Smooth muscle cell (in vitro differentiated cells): ENCODE measurements at regions not wholly inside any gene's neighbourhood (a gene's known extent, or its start where the extent isn't known, plus 50 kb on each side); places are given as distances from the start of the nearest gene placed in this dataset.

Experiments
- DNase-seq: peaks from one replicate; lab custom pipeline; 2025; ENCODE audit not compliant: unreplicated experiment; lab: John Stamatoyannopoulos, UW
- H2AFZ ChIP-seq: fragments of 200-600 bp; sonication (generic); 2 replicates; pipeline ENCODE4 v1.6.0; 2016; ENCODE audit warnings: antibody characterized with exemption, low read depth, mild to moderate bottlenecking
- H3F3A ChIP-seq: fragments of 200-600 bp; sonication (generic); 2 replicates; pipeline ENCODE4 v1.6.0; 2017; ENCODE audit warnings: antibody characterized with exemption, low read depth
- H3K27ac ChIP-seq: fragments of 200-600 bp; sonication (generic); 2 replicates; pipeline ENCODE4 v1.5.1; 2016; ENCODE audit warnings: low read depth, mild to moderate bottlenecking
- H3K27me3 ChIP-seq: fragments of 200-600 bp; sonication (generic); 2 replicates; pipeline ENCODE4 v1.6.1; 2016; ENCODE audit warnings: low read depth, mild to moderate bottlenecking
- H3K36me3 ChIP-seq: fragments of 200-600 bp; sonication (generic); 2 replicates; pipeline ENCODE4 v1.5.1; 2016; ENCODE audit warnings: low read depth
- H3K4me1 ChIP-seq: fragments of 200-600 bp; sonication (generic); 2 replicates; pipeline ENCODE4 v1.5.1; 2016; ENCODE audit warnings: low read depth
- H3K4me2 ChIP-seq: fragments of 200-600 bp; sonication (generic); 2 replicates; pipeline ENCODE4 v1.6.0; 2016; ENCODE audit warnings: mild to moderate bottlenecking
- H3K4me3 ChIP-seq: fragments of 200-600 bp; sonication (generic); 2 replicates; pipeline ENCODE4 v1.5.1; 2016; ENCODE audit warnings: mild to moderate bottlenecking
- H3K79me2 ChIP-seq: fragments of 200-600 bp; sonication (generic); 2 replicates; pipeline ENCODE4 v1.6.0; 2016; ENCODE audit warnings: low read depth, mild to moderate bottlenecking
- H3K9ac ChIP-seq: fragments of 200-600 bp; sonication (generic); 2 replicates; pipeline ENCODE4 v1.6.0; 2016; ENCODE audit warnings: low read depth
- H3K9me3 ChIP-seq: fragments of 200-600 bp; sonication (generic); replicated peaks from 2 replicates; pipeline ENCODE4 v1.5.1; 2016; ENCODE audit warnings: low read depth
- H4K20me1 ChIP-seq: fragments of 200-600 bp; sonication (generic); 2 replicates; pipeline ENCODE4 v1.6.0; 2016; ENCODE audit warnings: low read depth
- CTCF ChIP-seq: fragments of 200-600 bp; sonication (generic); IDR thresholded peaks from 2 replicates; pipeline ENCODE4 v1.5.1; 2017; ENCODE audit warnings: borderline replicate concordance, mild to moderate bottlenecking, antibody characterized with exemption; ENCODE audit not compliant: insufficient read depth, poor library complexity, severe bottlenecking
- WGBS: methylation state at CpG from one replicate; pipeline ENCODE4 v1.1.7; 2016; ENCODE audit warnings: low lambda C conversion rate; 5-methylcytosine and 5-hydroxymethylcytosine counted together

DNA sequence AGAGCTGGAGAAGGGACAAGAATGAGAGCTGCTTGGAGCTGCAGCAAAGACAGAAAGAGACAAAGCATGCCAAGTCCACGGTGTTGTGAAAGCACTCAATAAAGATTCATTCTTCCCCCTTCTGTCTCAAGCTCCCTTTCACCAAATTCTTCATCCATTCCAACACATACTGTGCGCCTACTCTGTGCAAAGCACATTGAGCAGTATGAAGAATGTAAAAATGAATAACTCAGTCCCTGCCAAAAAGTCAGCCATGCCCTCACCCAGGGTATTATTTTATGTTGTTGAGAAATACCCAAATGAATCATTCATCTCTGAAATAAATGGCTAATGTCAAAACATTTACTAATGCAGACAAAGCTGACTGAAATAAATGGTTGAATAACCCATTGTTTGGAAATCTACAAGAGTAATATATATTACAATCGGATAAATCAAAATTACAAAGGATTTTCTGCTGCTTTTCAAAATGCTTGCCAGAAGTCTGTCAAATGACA is 282.9 kb upstream of the IRX5 start:
- Histone ChIP-seq H3K36me3 (no peaks in the 10 kb centered on the region), H3K27ac (no peak overlapping the region), H2AFZ (no peak overlapping the region), H3K79me2 (no peaks in the 10 kb centered on the region), H3F3A (no peaks in the 10 kb centered on the region), H3K9ac (no peak overlapping the region), H3K9me3 (no peaks in the 10 kb centered on the region), H3K4me3 (no peak overlapping the region), H3K4me1 (peaks cover 11% of the 10 kb centered on the region), H3K4me2 (no peak overlapping the region), H3K27me3 (peaks cover 68% of the 10 kb centered on the region), H4K20me1 (no peaks in the 10 kb centered on the region)
- 59% methylated on average over 3 of the region's 3 CpGs for WGBS
- no peak for TF ChIP-seq CTCF
- DNase-seq: no peak

GRCh38 chr16:54647216-54647615 is 283.4 kb upstream of the IRX5 start:
- Histone ChIP-seq H3K9ac (no peak overlapping the region), H3K27me3 (peaks cover 68% of the 10 kb centered on the region), H3K36me3 (no peaks in the 10 kb centered on the region), H3K4me3 (no peak overlapping the region), H3F3A (no peaks in the 10 kb centered on the region), H3K27ac (no peak overlapping the region), H4K20me1 (no peaks in the 10 kb centered on the region), H3K79me2 (no peaks in the 10 kb centered on the region), H3K9me3 (no peaks in the 10 kb centered on the region), H3K4me2 (no peak overlapping the region), H2AFZ (no peak overlapping the region), H3K4me1 (peaks cover 11% of the 10 kb centered on the region)
- DNase-seq: no peak
- 90% methylated on average over 3 of the region's 3 CpGs for WGBS
- TF ChIP-seq CTCF: no peak

DNA sequence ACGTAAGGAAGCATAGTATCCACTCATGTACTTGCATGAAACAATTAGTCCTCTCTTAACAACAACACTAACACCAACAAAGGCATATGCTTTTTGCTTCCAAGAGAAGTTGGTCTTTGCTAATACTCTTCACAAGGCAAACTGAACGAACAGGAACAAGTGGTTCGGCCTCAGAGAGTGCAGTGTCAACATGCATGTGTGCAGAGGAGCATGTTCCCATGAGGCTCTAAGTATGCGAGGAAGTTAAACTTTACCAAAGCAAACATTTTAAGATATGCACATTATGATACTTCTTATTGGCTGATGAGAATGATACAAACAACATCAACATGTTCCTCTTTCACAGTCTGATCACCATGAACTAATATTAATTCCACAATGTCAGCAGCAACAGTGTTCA is 285.3 kb upstream of the IRX5 start:
- H3K9me3 ChIP-seq: no peaks in the 10 kb centered on the region
- no peaks in the 10 kb centered on the region for H3K36me3 ChIP-seq
- H3K27ac ChIP-seq: no peak overlapping the region
- no peak overlapping the region for H3K4me2 ChIP-seq
- peaks cover 59% of the 10 kb centered on the region for H3K27me3 ChIP-seq
- no peaks in the 10 kb centered on the region for H3K79me2 ChIP-seq
- no peaks in the 10 kb centered on the region for H4K20me1 ChIP-seq
- no peaks in the 10 kb centered on the region for H3F3A ChIP-seq
- H3K9ac ChIP-seq: no peak overlapping the region
- no peak for TF ChIP-seq CTCF
- DNase-seq: no peak
- peaks cover 4% of the 10 kb centered on the region for H3K4me1 ChIP-seq
- no peak overlapping the region for H3K4me3 ChIP-seq
- WGBS: 89% methylated on average over 4 of the region's 4 CpGs
- no peak overlapping the region for H2AFZ ChIP-seq

DNA sequence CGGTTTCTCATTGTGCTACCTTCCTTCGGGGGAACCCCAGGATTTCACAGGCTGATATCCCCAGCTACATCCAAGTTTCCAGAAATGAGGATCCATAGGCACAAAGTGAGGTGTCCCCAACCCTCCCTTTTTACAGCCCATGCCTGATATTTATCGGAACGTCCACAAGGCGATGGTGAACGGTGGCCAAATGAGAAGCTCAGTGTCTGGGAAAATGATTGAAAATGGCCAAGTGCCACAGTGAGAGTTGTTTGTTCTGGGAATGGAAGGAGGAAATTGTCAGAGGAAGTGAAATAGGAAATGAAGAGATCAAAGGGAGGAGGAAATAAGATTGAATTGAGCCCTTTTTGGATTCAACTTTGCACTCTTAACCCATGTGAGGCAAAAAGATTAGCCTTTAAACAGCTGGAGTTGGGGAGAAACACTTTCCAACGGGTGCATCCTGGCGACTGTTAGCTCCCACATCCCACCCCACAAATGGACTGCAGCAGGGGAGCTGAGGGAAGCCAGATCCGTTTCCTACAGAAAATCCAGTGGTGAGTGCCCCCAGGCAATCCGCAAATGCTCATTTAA is 294.4 kb upstream of the IRX5 start:
- WGBS: 88% methylated on average over 10 of the region's 10 CpGs
- peaks cover 38% of the 10 kb centered on the region for H3K27me3 ChIP-seq
- H3K27ac ChIP-seq: no peak overlapping the region
- no peak overlapping the region for H3K4me2 ChIP-seq
- no peak overlapping the region for H3K4me3 ChIP-seq
- no peak overlapping the region for H3K9ac ChIP-seq
- H3K79me2 ChIP-seq: no peaks in the 10 kb centered on the region
- H3K4me1 ChIP-seq: peaks cover 8% of the 10 kb centered on the region
- no peak for TF ChIP-seq CTCF
- no peaks in the 10 kb centered on the region for H4K20me1 ChIP-seq
- no peaks in the 10 kb centered on the region for H3F3A ChIP-seq
- H3K9me3 ChIP-seq: no peaks in the 10 kb centered on the region
- DNase-seq: no peak
- H3K36me3 ChIP-seq: no peaks in the 10 kb centered on the region
- no peak overlapping the region for H2AFZ ChIP-seq
